ENCODE measurements at regions not wholly inside any gene's neighbourhood (a gene's known extent, or its start where the extent isn't known, plus 50 kb on each side); places are given as distances from the start of the nearest gene placed in this dataset.

DNA sequence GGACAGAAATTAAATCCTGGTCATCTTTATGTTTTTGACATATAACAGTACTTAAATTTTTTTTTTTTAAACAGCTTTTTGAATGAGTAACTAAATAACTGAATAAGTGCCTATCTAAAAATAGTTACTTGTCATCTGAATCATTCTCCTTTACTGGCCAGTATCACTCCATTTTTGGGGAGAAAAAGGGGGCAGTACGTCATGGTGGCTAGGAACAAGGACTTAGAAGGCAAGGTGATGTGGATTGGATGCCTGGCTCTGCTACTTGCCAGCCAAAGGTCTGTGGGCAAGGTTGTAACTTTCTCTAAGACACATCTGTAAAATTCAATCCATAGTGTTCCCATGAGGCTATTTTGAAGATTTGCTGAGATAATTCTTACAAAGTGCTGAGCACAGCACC lies 220.4 kb upstream of the DEPDC1 start:
- TF ChIP-seq, protein P1, sequence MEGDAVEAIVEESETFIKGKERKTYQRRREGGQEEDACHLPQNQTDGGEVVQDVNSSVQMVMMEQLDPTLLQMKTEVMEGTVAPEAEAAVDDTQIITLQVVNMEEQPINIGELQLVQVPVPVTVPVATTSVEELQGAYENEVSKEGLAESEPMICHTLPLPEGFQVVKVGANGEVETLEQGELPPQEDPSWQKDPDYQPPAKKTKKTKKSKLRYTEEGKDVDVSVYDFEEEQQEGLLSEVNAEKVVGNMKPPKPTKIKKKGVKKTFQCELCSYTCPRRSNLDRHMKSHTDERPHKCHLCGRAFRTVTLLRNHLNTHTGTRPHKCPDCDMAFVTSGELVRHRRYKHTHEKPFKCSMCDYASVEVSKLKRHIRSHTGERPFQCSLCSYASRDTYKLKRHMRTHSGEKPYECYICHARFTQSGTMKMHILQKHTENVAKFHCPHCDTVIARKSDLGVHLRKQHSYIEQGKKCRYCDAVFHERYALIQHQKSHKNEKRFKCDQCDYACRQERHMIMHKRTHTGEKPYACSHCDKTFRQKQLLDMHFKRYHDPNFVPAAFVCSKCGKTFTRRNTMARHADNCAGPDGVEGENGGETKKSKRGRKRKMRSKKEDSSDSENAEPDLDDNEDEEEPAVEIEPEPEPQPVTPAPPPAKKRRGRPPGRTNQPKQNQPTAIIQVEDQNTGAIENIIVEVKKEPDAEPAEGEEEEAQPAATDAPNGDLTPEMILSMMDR (IDR thresholded peaks at IDR 0.05) = no peak
- no peak for TF ChIP-seq CEBPB (IDR thresholded peaks at IDR 0.05)

All from A549 (cell line).